RWPE2 (cell line): ENCODE measurements at regions not wholly inside any gene's neighbourhood (a gene's known extent, or its start where the extent isn't known, plus 50 kb on each side); places are given as distances from the start of the nearest gene placed in this dataset.

Experiments used
- ATAC-seq: fragments of 200-7000 bp; cut with Tn5 transposase; 3 replicates; pipeline ENCODE4 v1.9.1; 2021; ENCODE audit warnings: low read depth
- DNase-seq: peaks from one replicate; pipeline ENCODE4 v3.0.0-alpha.2; 2020; ENCODE audit warnings: low spot score
- H3K27ac ChIP-seq: fragments of 450-650 bp; 2 replicates; pipeline ENCODE4 v1.5.1; 2017; ENCODE audit warnings: mild to moderate bottlenecking; ENCODE audit not compliant: poor library complexity, severe bottlenecking
- H3K27me3 ChIP-seq: fragments of 250-450 bp; sonication (Bioruptor Pico); 2 replicates; pipeline ENCODE4 v1.5.1; 2021; ENCODE audit warnings: mild to moderate bottlenecking, moderate library complexity; ENCODE audit not compliant: insufficient read depth, poor library complexity, severe bottlenecking
- H3K36me3 ChIP-seq: fragments of 250-450 bp; sonication (Bioruptor Pico); 2 replicates; pipeline ENCODE4 v1.5.1; 2020; ENCODE audit warnings: low read depth, mild to moderate bottlenecking, moderate library complexity
- H3K4me1 ChIP-seq: fragments of 250-450 bp; sonication (Bioruptor Pico); 2 replicates; pipeline ENCODE4 v1.5.1; 2021; ENCODE audit warnings: mild to moderate bottlenecking, moderate library complexity; ENCODE audit not compliant: insufficient read depth, poor library complexity, severe bottlenecking
- H3K4me3 ChIP-seq: fragments of 250-450 bp; sonication (Bioruptor Pico); 2 replicates; pipeline ENCODE4 v1.5.1; 2021; ENCODE audit warnings: mild to moderate bottlenecking, moderate library complexity; ENCODE audit not compliant: severe bottlenecking
- H3K9me3 ChIP-seq: fragments of 250-450 bp; sonication (Bioruptor Pico); 2 replicates; pipeline ENCODE4 v1.5.1; 2021; ENCODE audit warnings: mild to moderate bottlenecking, moderate library complexity; ENCODE audit not compliant: severe bottlenecking
- TF ChIP-seq, protein P1 (sequence below): fragments of 450-650 bp; IDR thresholded peaks from one replicate; pipeline ENCODE4 v1.5.1; 2017; ENCODE audit warnings: mild to moderate bottlenecking, moderate library complexity; ENCODE audit not compliant: poor library complexity, severe bottlenecking

GRCh38 chr18:7417727-7418126 is 149.4 kb upstream of the PTPRM start:
- peaks cover 32% of the 10 kb centered on the region for H3K4me1 ChIP-seq
- H3K36me3 ChIP-seq, result no peaks in the 10 kb centered on the region
- DNase-seq, result peak; percentile 80
- TF ChIP-seq, protein P1, sequence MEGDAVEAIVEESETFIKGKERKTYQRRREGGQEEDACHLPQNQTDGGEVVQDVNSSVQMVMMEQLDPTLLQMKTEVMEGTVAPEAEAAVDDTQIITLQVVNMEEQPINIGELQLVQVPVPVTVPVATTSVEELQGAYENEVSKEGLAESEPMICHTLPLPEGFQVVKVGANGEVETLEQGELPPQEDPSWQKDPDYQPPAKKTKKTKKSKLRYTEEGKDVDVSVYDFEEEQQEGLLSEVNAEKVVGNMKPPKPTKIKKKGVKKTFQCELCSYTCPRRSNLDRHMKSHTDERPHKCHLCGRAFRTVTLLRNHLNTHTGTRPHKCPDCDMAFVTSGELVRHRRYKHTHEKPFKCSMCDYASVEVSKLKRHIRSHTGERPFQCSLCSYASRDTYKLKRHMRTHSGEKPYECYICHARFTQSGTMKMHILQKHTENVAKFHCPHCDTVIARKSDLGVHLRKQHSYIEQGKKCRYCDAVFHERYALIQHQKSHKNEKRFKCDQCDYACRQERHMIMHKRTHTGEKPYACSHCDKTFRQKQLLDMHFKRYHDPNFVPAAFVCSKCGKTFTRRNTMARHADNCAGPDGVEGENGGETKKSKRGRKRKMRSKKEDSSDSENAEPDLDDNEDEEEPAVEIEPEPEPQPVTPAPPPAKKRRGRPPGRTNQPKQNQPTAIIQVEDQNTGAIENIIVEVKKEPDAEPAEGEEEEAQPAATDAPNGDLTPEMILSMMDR, result no peak
- H3K27me3 ChIP-seq, result no peaks in the 10 kb centered on the region
- no peaks in the 10 kb centered on the region for H3K9me3 ChIP-seq
- H3K4me3 ChIP-seq, result no peak overlapping the region
- ATAC-seq, result peak; percentile 99
- H3K27ac ChIP-seq, result peak overlapping the region; percentile 90

DNA sequence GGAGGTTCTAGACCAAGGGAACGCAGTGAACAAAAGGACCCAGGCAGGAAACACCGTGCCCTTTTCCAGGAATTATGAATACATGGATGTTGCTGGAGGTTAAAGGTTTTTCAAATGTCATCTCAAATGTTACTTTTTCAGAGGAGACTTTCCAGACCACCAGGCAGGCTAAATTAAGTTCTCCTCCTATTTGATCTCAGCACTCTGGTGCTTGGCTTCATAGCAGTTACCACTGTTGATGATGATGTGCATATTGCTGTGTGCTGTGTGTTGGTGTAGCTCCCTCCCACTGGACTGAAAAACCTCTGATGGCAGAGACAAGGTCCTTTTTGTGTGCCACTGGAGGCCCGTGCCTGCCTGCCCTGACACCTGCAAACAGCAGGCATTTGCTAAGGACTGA is 137.3 kb upstream of the PTPRM start:
- Histone ChIP-seq H3K36me3 (no peaks in the 10 kb centered on the region), H3K9me3 (no peaks in the 10 kb centered on the region), H3K27ac (no peak overlapping the region), H3K27me3 (no peaks in the 10 kb centered on the region), H3K4me1 (no peaks in the 10 kb centered on the region), H3K4me3 (no peak overlapping the region)
- TF ChIP-seq, protein P1, result no peak
- DNase-seq (no peak), ATAC-seq (no peak)

GRCh38 chr18:7436166-7436565 is 130.9 kb upstream of the PTPRM start:
- Histone ChIP-seq H3K4me3 (no peak overlapping the region), H3K9me3 (no peaks in the 10 kb centered on the region), H3K36me3 (no peaks in the 10 kb centered on the region), H3K27me3 (no peaks in the 10 kb centered on the region), H3K4me1 (no peaks in the 10 kb centered on the region), H3K27ac (no peak overlapping the region)
- ATAC-seq (no peak), DNase-seq (no peak)
- TF ChIP-seq, protein P1, result no peak

GRCh38 chr18:7437870-7438269 is 129.2 kb upstream of the PTPRM start:
- DNase-seq, result no peak
- no peak for ATAC-seq
- Histone ChIP-seq H3K27ac (no peak overlapping the region), H3K36me3 (no peaks in the 10 kb centered on the region), H3K9me3 (no peaks in the 10 kb centered on the region), H3K4me3 (no peak overlapping the region), H3K27me3 (no peaks in the 10 kb centered on the region), H3K4me1 (no peaks in the 10 kb centered on the region)
- TF ChIP-seq, protein P1, result no peak

DNA sequence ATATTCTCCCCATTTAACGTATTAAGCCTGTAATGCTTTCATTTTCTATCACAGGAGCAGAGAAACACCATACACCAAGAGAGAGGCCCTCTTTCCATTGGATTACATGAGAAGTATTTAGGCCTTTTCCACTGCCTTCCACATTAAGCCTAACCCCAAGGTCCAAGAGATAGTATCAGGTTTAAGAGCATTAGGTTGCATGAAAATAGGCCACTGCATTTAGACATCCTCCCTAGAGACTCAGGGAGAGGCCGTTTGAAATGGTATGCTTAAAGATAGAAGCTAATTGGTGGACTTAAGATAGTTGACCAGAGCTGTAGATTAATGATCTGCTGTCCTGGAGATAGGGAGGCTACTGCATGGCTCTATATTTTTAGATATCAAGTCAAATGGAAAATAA is 128.5 kb upstream of the PTPRM start:
- TF ChIP-seq, protein P1, result no peak
- no peak for ATAC-seq
- no peaks in the 10 kb centered on the region for H3K27me3 ChIP-seq
- no peak overlapping the region for H3K27ac ChIP-seq
- no peaks in the 10 kb centered on the region for H3K9me3 ChIP-seq
- H3K36me3 ChIP-seq, result no peaks in the 10 kb centered on the region
- H3K4me1 ChIP-seq, result no peaks in the 10 kb centered on the region
- no peak overlapping the region for H3K4me3 ChIP-seq
- no peak for DNase-seq
